ENCODE measurements at regions not wholly inside any gene's neighbourhood (a gene's known extent, or its start where the extent isn't known, plus 50 kb on each side); places are given as distances from the start of the nearest gene placed in this dataset.

DNA sequence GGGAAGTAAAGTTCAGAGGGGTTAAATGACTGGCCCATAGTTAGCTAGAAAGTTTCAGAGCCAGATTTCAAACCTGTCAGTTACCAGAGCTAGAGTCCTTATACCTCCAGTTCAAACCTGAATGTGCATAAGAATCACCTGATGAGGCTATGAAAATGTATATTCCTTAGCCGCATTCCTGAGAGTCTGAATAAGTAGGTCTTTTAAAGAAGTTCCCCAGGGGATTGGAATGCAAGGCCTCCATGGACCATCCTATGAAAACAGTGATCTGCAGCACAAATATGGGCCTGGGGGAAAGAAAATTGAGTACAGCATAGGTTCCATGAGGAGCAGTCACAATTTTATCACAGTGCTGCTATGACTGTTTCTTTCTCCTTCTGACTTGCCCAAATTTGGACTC is 263.9 kb upstream of the CXorf66 start:
- Histone ChIP-seq H3K27ac (ENCODE audit: control insufficient read depth, insufficient read depth) (no peak overlapping the region), H3K79me2 (ENCODE audit: control insufficient read depth, insufficient read depth, low read length) (no peaks in the 10 kb centered on the region), H3K4me3 (no peak overlapping the region), H4K20me1 (ENCODE audit: control insufficient read depth, insufficient read depth) (no peaks in the 10 kb centered on the region), H3K9me3 (replicated peaks; ENCODE audit: control insufficient read depth, insufficient read depth, low read length) (no peaks in the 10 kb centered on the region), H3K4me1 (ENCODE audit: control insufficient read depth, insufficient read depth, low read length) (no peaks in the 10 kb centered on the region), H3K9ac (ENCODE audit: control insufficient read depth, insufficient read depth, low read length) (no peak overlapping the region), H3K36me3 (ENCODE audit: control insufficient read depth in 2 of 2, insufficient read depth in 2 of 2, low read length in 1 of 2) (no peaks in the 10 kb centered on the region), H3K4me2 (ENCODE audit: control insufficient read depth, insufficient read depth) (no peak overlapping the region), H2AFZ (ENCODE audit: control insufficient read depth, low read depth, low read length) (no peak overlapping the region), H3K27me3 (replicated peaks in 1 of 2; ENCODE audit: control insufficient read depth in 2 of 2, insufficient read depth in 2 of 2, low read length in 1 of 2) (no peaks in the 10 kb centered on the region)
- no peak for ATAC-seq
- no TSS peak for BruUV-seq (replicated peaks)
- DNase-seq (ENCODE audit: low read depth, low spot score): no peak
- ChIA-PET SMC1A (ENCODE audit: uncharacterized antibody, unreplicated experiment) (no interaction called here), POLR2A (no interaction called here), RAD21 (ENCODE audit: unreplicated experiment) (no interaction called here), CTCF (no interaction called here)
- FAIRE-seq: no peak
- intact Hi-C loops (cut with micrococcal nuclease; ENCODE audit: unreplicated experiment): no loop called here
- in situ Hi-C loops (cut with MboI): no loop called here
- 0% methylated on average over 1 of the region's 1 CpG for WGBS (ENCODE audit: insufficient coverage, insufficient replicate concordance, low lambda C conversion rate, missing lambda C conversion rate)
- TF ChIP-seq BACH1 (IDR thresholded peaks at IDR 0.05; ENCODE audit: borderline replicate concordance) (no peak), ATF7 (IDR thresholded peaks at IDR 0.05; ENCODE audit: low read depth) (no peak), NFYB (IDR thresholded peaks at IDR 0.05; ENCODE audit: insufficient read depth, low read depth, low read length) (no peak), SREBF1 (IDR thresholded peaks at IDR 0.05; ENCODE audit: low read length) (no peak), EP300 (IDR thresholded peaks at IDR 0.05; ENCODE audit: borderline replicate concordance in 1 of 2, control insufficient read depth in 1 of 2, low read depth in 2 of 2, low read length in 2 of 2) (no peak), SUZ12 (IDR thresholded peaks at IDR 0.05; ENCODE audit: unreplicated experiment) (no peak), REST (IDR thresholded peaks at IDR 0.05; ENCODE audit: low read depth, low read length) (no peak), PAX8 (IDR thresholded peaks at IDR 0.05) (no peak), FOXM1 (IDR thresholded peaks at IDR 0.05; ENCODE audit: low read depth, low read length) (no peak), MTA2 (IDR thresholded peaks at IDR 0.05; ENCODE audit: low read depth) (no peak), EED (IDR thresholded peaks at IDR 0.05; ENCODE audit: low read depth) (no peak), JUNB (IDR thresholded peaks at IDR 0.05) (no peak), NFIC (IDR thresholded peaks at IDR 0.05; ENCODE audit: low read depth, low read length) (no peak), RFX5 (IDR thresholded peaks at IDR 0.05; ENCODE audit: low read depth, low read length) (no peak), IKZF2 (IDR thresholded peaks at IDR 0.05) (no peak), ZNF592 (IDR thresholded peaks at IDR 0.05) (no peak), RELA (IDR thresholded peaks at IDR 0.05; ENCODE audit: borderline replicate concordance, partially characterized antibody) (no peak), KAT2A (conservative IDR thresholded peaks at IDR 0.05; ENCODE audit: control insufficient read depth, low read depth, low read length) (no peak)
